MM.1S (cell line): ENCODE measurements at regions not wholly inside any gene's neighbourhood (a gene's known extent, or its start where the extent isn't known, plus 50 kb on each side); places are given as distances from the start of the nearest gene placed in this dataset.

ENCODE experiments used
- CTCF ChIP-seq: fragments of 300-600 bp; sonication (generic); IDR thresholded peaks from 2 replicates; pipeline ENCODE4 v1.5.1; 2016; ENCODE audit warnings: antibody characterized with exemption, low read length, mixed read lengths
- EZH2 ChIP-seq: fragments of 300-600 bp; sonication (generic); optimal IDR thresholded peaks from 2 replicates; pipeline ENCODE3; 2017; ENCODE audit warnings: low read depth, mild to moderate bottlenecking, antibody characterized with exemption, low read length, mixed read lengths
- EZH2phosphoT487 ChIP-seq: fragments of 300-600 bp; sonication (generic); IDR thresholded peaks from 2 replicates; pipeline ENCODE4 v1.6.1; 2018; ENCODE audit warnings: antibody characterized with exemption, low read length

GRCh38 chr5:124080256-124080655, 568.3 kb downstream of the CSNK1G3 start:
- TF ChIP-seq CTCF (no peak), EZH2phosphoT487 (no peak), EZH2 (no peak)
